PFSK-1 (cell line): ENCODE measurements at regions not wholly inside any gene's neighbourhood (a gene's known extent, or its start where the extent isn't known, plus 50 kb on each side); places are given as distances from the start of the nearest gene placed in this dataset.

ENCODE experiments used
- FOXP2 ChIP-seq: optimal IDR thresholded peaks from 2 replicates; pipeline ENCODE3; 2011; ENCODE audit warnings: borderline replicate concordance, control low read depth, inconsistent platforms; ENCODE audit not compliant: insufficient read depth; ENCODE audit errors: extremely low read length, extremely low read depth
- POLR2AphosphoS5 ChIP-seq: IDR thresholded peaks from 2 replicates; pipeline ENCODE4 v1.6.1; 2012; ENCODE audit warnings: low read depth, mild to moderate bottlenecking, control low read depth, low read length, moderate library complexity
- REST ChIP-seq, 2 experiments: IDR thresholded peaks; 2 replicates each; pipeline versions ENCODE4 v1.6.1 to v1.8.0; 2011 to 2012; ENCODE audit warnings: low read depth in 2 of 2, low read length in 2 of 2, control low read depth in 1 of 2, inconsistent platforms in 1 of 2, mild to moderate bottlenecking in 1 of 2, moderate library complexity in 1 of 2; ENCODE audit not compliant: insufficient read depth in 1 of 2
- SIN3A ChIP-seq: IDR thresholded peaks from 2 replicates; pipeline ENCODE4 v1.6.1; 2012; ENCODE audit warnings: mild to moderate bottlenecking, low read length, moderate library complexity, borderline replicate concordance; ENCODE audit not compliant: insufficient read depth
- TAF1 ChIP-seq: IDR thresholded peaks from 2 replicates; pipeline ENCODE4 v1.6.1; 2012; ENCODE audit warnings: low read length, control low read depth, borderline replicate concordance; ENCODE audit not compliant: insufficient read depth

GRCh38 chr2:217338306-217338916, 478.5 kb upstream of the TNP1 start:
- no peak for TF ChIP-seq SIN3A
- no peak for TF ChIP-seq POLR2AphosphoS5
- TF ChIP-seq REST (IDR thresholded peaks at IDR 0.05; ENCODE audit: insufficient read depth in 1 of 2, low read depth in 2 of 2, low read length in 2 of 2) = no peak
- no peak for TF ChIP-seq TAF1
- no peak for TF ChIP-seq FOXP2

GRCh38 chr2:217337771-217338170, 477.9 kb upstream of the TNP1 start:
- no peak for TF ChIP-seq SIN3A
- no peak for TF ChIP-seq FOXP2
- no peak for TF ChIP-seq TAF1
- TF ChIP-seq POLR2AphosphoS5 = no peak
- TF ChIP-seq REST (IDR thresholded peaks at IDR 0.05; ENCODE audit: insufficient read depth in 1 of 2, low read depth in 2 of 2, low read length in 2 of 2) = no peak

GRCh38 chr2:217336694-217337093, 476.8 kb upstream of the TNP1 start:
- TF ChIP-seq SIN3A = no peak

- no peak for TF ChIP-seq POLR2AphosphoS5
- TF ChIP-seq TAF1 = no peak
- no peak for TF ChIP-seq FOXP2
- no peak for TF ChIP-seq SIN3A
- TF ChIP-seq REST (IDR thresholded peaks at IDR 0.05; ENCODE audit: insufficient read depth in 1 of 2, low read depth in 2 of 2, low read length in 2 of 2) = no peak
These were observed 475.6 kb upstream of the TNP1 start for GRCh38 chr2:217335341-217335966.

GRCh38 chr2:217334561-217334960, 474.7 kb upstream of the TNP1 start:
- TF ChIP-seq POLR2AphosphoS5 = no peak
- no peak for TF ChIP-seq REST (IDR thresholded peaks at IDR 0.05; ENCODE audit: insufficient read depth in 1 of 2, low read depth in 2 of 2, low read length in 2 of 2)
- no peak for TF ChIP-seq TAF1
- TF ChIP-seq FOXP2 = no peak
- TF ChIP-seq SIN3A = no peak

- TF ChIP-seq SIN3A (no peak), TAF1 (no peak), POLR2AphosphoS5 (no peak), FOXP2 (no peak), REST (IDR thresholded peaks at IDR 0.05; ENCODE audit: insufficient read depth in 1 of 2, low read depth in 2 of 2, low read length in 2 of 2) (no peak)
These were observed 473.0 kb upstream of the TNP1 start for GRCh38 chr2:217332866-217333265.
